Testis (tissue), 2 donors: ENCODE measurements at regions not wholly inside any gene's neighbourhood (a gene's known extent, or its start where the extent isn't known, plus 50 kb on each side); places are given as distances from the start of the nearest gene placed in this dataset.

Source experiments
- DNase-seq: peaks from one replicate; pipeline ENCODE4 v3.0.0-alpha.2; 2019
- H3K27ac ChIP-seq, 2 donors: fragments of 200-600 bp; sonication (generic); one replicate each; pipeline ENCODE4 v1.5.1; 2019
- H3K27me3 ChIP-seq: fragments of 200-600 bp; sonication (generic); one replicate; pipeline ENCODE4 v1.5.1; 2019
- H3K36me3 ChIP-seq: fragments of 200-600 bp; sonication (generic); one replicate; pipeline ENCODE4 v1.5.1; 2017; ENCODE audit warnings: low read depth; ENCODE audit errors: missing control alignments
- H3K4me1 ChIP-seq: fragments of 200-600 bp; sonication (generic); one replicate; pipeline ENCODE4 v1.5.1; 2019
- H3K4me3 ChIP-seq, 2 donors: fragments of 200-600 bp; sonication (generic); one replicate each; pipeline ENCODE4 v1.5.1; 2017 to 2019
- H3K9me3 ChIP-seq: fragments of 200-600 bp; sonication (generic); one replicate; pipeline ENCODE4 v1.5.1; 2017
- POLR2A ChIP-seq: fragments of 450-650 bp; IDR thresholded peaks from one replicate; pipeline ENCODE4 v1.6.1; 2017; ENCODE audit warnings: antibody characterized with exemption, mild to moderate bottlenecking, moderate library complexity
- WGBS, 2 donors: methylation state at CpG; one replicate each; pipeline ENCODE4 v1.1.5; 2018; 5-methylcytosine and 5-hydroxymethylcytosine counted together
- intact Hi-C: fragments of 100-400 bp; cut with DNase I; formaldehyde crosslinking; loops from one replicate; pipeline ENCODE4 v1.15.1; 2023; ENCODE audit warnings: low total_unique reads
- TF ChIP-seq, protein P1 (sequence below), 3 experiments: fragments of 450-650 bp in 2 of 3; fragments of 200-600 bp in 1 of 3; sonication (generic) in 1 of 3; IDR thresholded peaks; one replicate each; pipeline ENCODE4 v1.5.1; 2016 to 2019; ENCODE audit warnings: antibody characterized with exemption in 3 of 3, mild to moderate bottlenecking in 2 of 3, moderate library complexity in 1 of 3

DNA sequence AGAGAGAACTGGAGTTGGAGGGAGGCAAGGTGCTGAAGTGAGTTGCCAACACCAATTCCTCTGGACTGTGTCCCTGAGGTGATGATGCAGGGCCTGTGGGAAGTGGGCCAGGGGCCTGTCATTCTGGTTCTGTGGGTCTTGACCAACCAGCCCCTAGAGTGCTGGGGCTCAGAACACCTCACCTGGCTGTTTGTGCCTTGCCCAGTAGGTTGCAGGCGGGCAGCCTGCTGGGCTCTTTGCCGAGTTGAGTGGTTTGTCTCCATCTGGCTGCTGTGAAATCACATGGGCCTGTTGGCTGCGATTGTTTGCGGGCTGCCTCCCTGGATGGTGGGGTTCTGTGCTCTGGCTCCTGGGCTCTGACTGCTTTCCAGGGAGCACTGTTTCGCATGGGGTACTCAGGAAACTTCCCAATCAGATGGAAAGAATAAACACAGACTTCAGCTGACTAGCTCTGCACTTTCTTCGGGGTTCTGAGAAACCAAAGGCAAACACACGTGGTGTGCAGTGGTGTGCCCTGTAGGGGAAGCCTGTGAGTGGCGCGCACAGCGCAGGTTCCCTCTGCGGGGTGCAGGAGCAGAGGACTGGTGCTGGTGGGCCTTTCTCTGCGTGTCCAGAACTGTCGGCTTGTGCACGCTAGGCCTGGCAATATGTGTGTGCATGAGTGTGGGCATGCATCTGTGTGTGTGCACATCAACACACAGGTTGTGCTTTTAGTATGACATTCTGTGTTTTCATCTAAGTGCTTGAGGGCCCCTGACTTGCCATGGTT is 95.1 kb downstream of the RHOU start:
- Histone ChIP-seq H3K4me1 (no peaks in the 10 kb centered on the region), H3K9me3 (no peaks in the 10 kb centered on the region), H3K27me3 (no peaks in the 10 kb centered on the region), H3K36me3 (no peaks in the 10 kb centered on the region), H3K27ac (no peak overlapping the region), H3K4me3 (no peak overlapping the region)
- WGBS, 2 donors = 89 to 95% methylated on average over 10 to 14 of the region's 14 CpGs
- DNase-seq = no peak
- intact Hi-C loops = no loop called here
- TF ChIP-seq, protein P1, sequence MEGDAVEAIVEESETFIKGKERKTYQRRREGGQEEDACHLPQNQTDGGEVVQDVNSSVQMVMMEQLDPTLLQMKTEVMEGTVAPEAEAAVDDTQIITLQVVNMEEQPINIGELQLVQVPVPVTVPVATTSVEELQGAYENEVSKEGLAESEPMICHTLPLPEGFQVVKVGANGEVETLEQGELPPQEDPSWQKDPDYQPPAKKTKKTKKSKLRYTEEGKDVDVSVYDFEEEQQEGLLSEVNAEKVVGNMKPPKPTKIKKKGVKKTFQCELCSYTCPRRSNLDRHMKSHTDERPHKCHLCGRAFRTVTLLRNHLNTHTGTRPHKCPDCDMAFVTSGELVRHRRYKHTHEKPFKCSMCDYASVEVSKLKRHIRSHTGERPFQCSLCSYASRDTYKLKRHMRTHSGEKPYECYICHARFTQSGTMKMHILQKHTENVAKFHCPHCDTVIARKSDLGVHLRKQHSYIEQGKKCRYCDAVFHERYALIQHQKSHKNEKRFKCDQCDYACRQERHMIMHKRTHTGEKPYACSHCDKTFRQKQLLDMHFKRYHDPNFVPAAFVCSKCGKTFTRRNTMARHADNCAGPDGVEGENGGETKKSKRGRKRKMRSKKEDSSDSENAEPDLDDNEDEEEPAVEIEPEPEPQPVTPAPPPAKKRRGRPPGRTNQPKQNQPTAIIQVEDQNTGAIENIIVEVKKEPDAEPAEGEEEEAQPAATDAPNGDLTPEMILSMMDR (IDR thresholded peaks at IDR 0.05) = no peak
- TF ChIP-seq POLR2A = no peak

DNA sequence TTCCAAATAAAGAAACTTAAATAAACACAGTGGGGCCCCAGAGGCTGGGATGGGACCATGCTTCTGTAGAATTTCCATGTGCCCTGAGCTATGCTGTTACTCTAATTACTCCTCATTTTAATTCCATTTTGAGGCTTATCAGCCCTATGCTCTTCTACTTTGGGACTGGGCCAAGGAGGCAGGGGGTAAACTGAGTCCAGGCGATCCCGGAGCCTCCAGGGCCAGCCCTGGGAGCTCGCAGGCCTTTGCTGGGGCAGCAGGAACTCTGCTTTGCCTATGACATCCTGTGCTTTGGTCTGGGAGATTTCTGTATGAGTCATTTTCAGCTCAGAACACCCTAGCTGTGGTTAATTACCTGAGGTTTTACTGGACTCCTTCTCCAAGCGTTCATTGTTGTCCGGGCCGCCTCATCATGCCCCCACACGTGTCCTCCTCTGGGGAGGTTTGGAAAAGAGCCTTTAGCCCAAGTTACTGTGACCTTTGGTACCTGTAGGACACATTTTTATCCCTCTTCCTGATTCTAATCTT is 95.7 kb downstream of the RHOU start:
- no peaks in the 10 kb centered on the region for H3K4me1 ChIP-seq
- no peaks in the 10 kb centered on the region for H3K27me3 ChIP-seq
- H3K36me3 ChIP-seq = no peaks in the 10 kb centered on the region
- no peak overlapping the region for H3K4me3 ChIP-seq
- intact Hi-C loops = no loop called here
- TF ChIP-seq, protein P1 (IDR thresholded peaks at IDR 0.05) = no peak
- TF ChIP-seq POLR2A = no peak
- no peaks in the 10 kb centered on the region for H3K9me3 ChIP-seq
- WGBS, 2 donors = 59 to 73% methylated on average over 7 of the region's 7 CpGs
- DNase-seq = no peak
- no peak overlapping the region for H3K27ac ChIP-seq

DNA sequence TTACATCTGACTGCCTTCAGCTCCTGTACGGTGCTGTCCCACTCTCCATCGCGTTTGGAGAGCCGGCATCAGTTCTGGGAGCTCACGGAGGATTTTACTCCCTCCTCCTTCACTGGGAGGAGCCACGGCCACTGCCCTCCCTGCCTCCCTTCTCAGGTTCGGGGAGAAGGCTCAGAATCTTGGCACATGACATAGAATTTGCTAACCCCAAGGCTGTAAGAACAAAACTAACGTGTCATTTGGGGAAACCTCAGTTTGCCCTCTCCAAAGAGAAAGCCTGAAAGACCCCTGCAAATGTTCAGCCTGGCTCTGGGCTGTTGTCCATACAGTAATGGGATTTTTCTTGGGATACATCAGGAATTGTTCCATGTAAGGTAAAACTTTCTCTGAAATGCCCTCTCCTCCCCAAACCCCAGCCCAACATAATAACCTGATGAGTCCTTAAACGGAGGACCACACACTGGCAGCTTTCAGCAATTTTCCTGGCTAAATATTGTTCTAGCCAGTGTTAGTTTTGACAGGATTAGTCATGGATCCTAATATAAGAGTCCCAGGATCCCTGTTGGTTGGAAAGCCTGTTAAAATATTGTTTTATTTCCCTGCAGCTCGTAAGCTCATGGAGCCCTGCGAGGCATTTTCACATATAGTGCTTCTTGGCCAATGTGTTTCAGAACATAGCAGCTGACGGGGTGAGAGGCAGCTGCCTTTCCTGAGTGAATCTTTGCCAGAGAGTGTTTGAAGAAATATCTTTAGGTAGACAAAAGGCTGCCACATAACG is 98.8 kb downstream of the RHOU start:
- Histone ChIP-seq H3K4me1 (no peaks in the 10 kb centered on the region), H3K9me3 (no peaks in the 10 kb centered on the region), H3K27ac (no peak overlapping the region), H3K27me3 (no peaks in the 10 kb centered on the region), H3K36me3 (no peaks in the 10 kb centered on the region), H3K4me3 (no peak overlapping the region)
- no peak for DNase-seq
- intact Hi-C loops = no loop called here
- TF ChIP-seq, protein P1 (IDR thresholded peaks at IDR 0.05) = no peak
- TF ChIP-seq POLR2A = no peak
- WGBS, 2 donors = 49 to 58% methylated on average over 13 of the region's 13 CpGs

DNA sequence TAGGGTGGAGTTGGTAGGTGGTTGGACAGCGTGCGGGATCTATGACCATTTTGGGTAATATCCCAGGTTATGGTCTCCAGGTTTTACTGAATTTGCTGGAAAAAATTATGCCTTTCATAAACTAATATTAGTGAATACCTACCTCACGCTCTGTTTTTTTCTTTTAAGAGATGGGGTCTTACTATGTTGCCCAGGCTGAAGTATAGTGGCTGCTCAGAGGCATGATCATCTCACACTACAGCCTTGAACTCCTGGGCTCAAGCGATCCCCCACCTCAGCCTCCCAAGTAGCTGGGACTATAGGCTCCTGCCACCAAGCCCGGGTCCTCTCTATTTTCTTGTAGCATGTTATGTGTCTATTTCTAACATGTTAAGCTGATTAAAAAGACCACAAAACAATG is 100.2 kb downstream of the RHOU start:
- Histone ChIP-seq H3K27me3 (no peaks in the 10 kb centered on the region), H3K36me3 (no peaks in the 10 kb centered on the region), H3K27ac (no peak overlapping the region), H3K4me1 (no peaks in the 10 kb centered on the region), H3K4me3 (no peak overlapping the region), H3K9me3 (no peaks in the 10 kb centered on the region)
- TF ChIP-seq, protein P1 (IDR thresholded peaks at IDR 0.05) = no peak
- TF ChIP-seq POLR2A = no peak
- intact Hi-C loops = no loop called here
- 91 to 96% methylated on average over 5 of the region's 5 CpGs for WGBS, 2 donors
- DNase-seq = no peak
